Keratinocyte (primary cell): ENCODE measurements at regions not wholly inside any gene's neighbourhood (a gene's known extent, or its start where the extent isn't known, plus 50 kb on each side); places are given as distances from the start of the nearest gene placed in this dataset.

ENCODE experiments used
- DNase-seq: peaks from one replicate; pipeline ENCODE4 v3.0.0-alpha.2; 2011; ENCODE audit warnings: low read depth, missing footprints, low spot score
- FAIRE-seq: peaks from 2 replicates; lab custom pipeline; 2011; peaks lifted over from hg19 to GRCh38; lab: Jason Lieb, UNC
- H2AFZ ChIP-seq: 2 replicates; pipeline ENCODE4 v1.6.0; 2012; ENCODE audit warnings: low read length, control low read depth, inconsistent platforms; ENCODE audit not compliant: control insufficient read depth
- H3K27ac ChIP-seq: 2 replicates; pipeline ENCODE4 v1.5.1; 2011; ENCODE audit warnings: low read length; ENCODE audit not compliant: control insufficient read depth, insufficient read depth
- H3K27me3 ChIP-seq: 3 replicates; pipeline ENCODE4 v1.6.0; 2011; ENCODE audit warnings: low read length; ENCODE audit not compliant: control insufficient read depth, insufficient read depth; ENCODE audit errors: extremely low read depth
- H3K36me3 ChIP-seq, 2 experiments: 2 replicates in 1 of 2; 3 replicates in 1 of 2; pipeline ENCODE4 v1.5.1; 2011; ENCODE audit warnings: low read length in 2 of 2, mild to moderate bottlenecking in 1 of 2; ENCODE audit not compliant: control insufficient read depth in 2 of 2, insufficient read depth in 2 of 2; ENCODE audit errors: extremely low read depth in 1 of 2
- H3K4me1 ChIP-seq: 3 replicates; pipeline ENCODE4 v1.5.1; 2011; ENCODE audit warnings: low read length; ENCODE audit not compliant: control insufficient read depth, insufficient read depth; ENCODE audit errors: extremely low read depth
- H3K4me2 ChIP-seq: 3 replicates; pipeline ENCODE4 v1.6.0; 2011; ENCODE audit warnings: low read depth, low read length; ENCODE audit not compliant: control insufficient read depth, insufficient read depth; ENCODE audit errors: extremely low read depth
- H3K4me3 ChIP-seq, 3 experiments: fragments of 200-600 bp in 1 of 3; sonication (generic) in 1 of 3; 2 replicates in 2 of 3; 3 replicates in 1 of 3; pipeline ENCODE4 v1.5.1; 2011 to 2016; ENCODE audit warnings: low read length in 3 of 3, mild to moderate bottlenecking in 3 of 3, control low read depth in 2 of 3, inconsistent platforms in 1 of 3, low read depth in 1 of 3, mixed read lengths in 1 of 3, mixed run types in 1 of 3, moderate library complexity in 1 of 3; ENCODE audit not compliant: control insufficient read depth in 2 of 3, insufficient read depth in 2 of 3; ENCODE audit errors: extremely low read depth in 1 of 3
- H3K79me2 ChIP-seq: 2 replicates; pipeline ENCODE4 v1.6.0; 2012; ENCODE audit warnings: low read length; ENCODE audit not compliant: control insufficient read depth, insufficient read depth
- H3K9ac ChIP-seq: 3 replicates; pipeline ENCODE4 v1.6.0; 2011; ENCODE audit warnings: low read length; ENCODE audit not compliant: control insufficient read depth, insufficient read depth; ENCODE audit errors: extremely low read depth
- H3K9me1 ChIP-seq: 3 replicates; pipeline ENCODE4 v1.6.0; 2011; ENCODE audit warnings: low read length; ENCODE audit not compliant: control insufficient read depth, insufficient read depth; ENCODE audit errors: extremely low read depth
- H3K9me3 ChIP-seq: 2 replicates; pipeline ENCODE4 v1.5.1; 2012; ENCODE audit warnings: low read depth, low read length; ENCODE audit not compliant: control insufficient read depth
- H4K20me1 ChIP-seq: 3 replicates; pipeline ENCODE4 v1.6.0; 2011; ENCODE audit warnings: low read length; ENCODE audit not compliant: control insufficient read depth, insufficient read depth; ENCODE audit errors: extremely low read depth
- CTCF ChIP-seq, 3 experiments: IDR thresholded peaks in 1 of 3; conservative IDR thresholded peaks in 1 of 3; optimal IDR thresholded peaks in 1 of 3; 2 replicates in 2 of 3; 3 replicates in 1 of 3; pipeline versions ENCODE3 to v1.5.1; 2011; ENCODE audit warnings: low read length in 3 of 3, mild to moderate bottlenecking in 3 of 3, moderate library complexity in 2 of 3, control low read depth in 1 of 3, inconsistent platforms in 1 of 3; ENCODE audit not compliant: insufficient read depth in 2 of 3; ENCODE audit errors: extremely low read depth in 1 of 3
- EZH2 ChIP-seq: IDR thresholded peaks from one replicate; pipeline ENCODE4 v1.6.1; 2012; ENCODE audit warnings: inconsistent platforms, mild to moderate bottlenecking, low read length, moderate library complexity
- dilution Hi-C: fragments of 300-500 bp; cut with MboI; formaldehyde crosslinking; loops from one replicate; pipeline ENCODE4 v1.7.0; 2020; ENCODE audit warnings: low sequenced_read_pairs; ENCODE audit not compliant: extremely low pct_ligation_motif_present

- dilution Hi-C loops = no loop called here
- no peak overlapping the region for H2AFZ ChIP-seq
- DNase-seq = no peak
These were observed 70.3 kb upstream of the PRDX6 start for GRCh38 chr1:173406783-173407230.

GRCh38 chr1:173407846-173408245 lies 69.3 kb upstream of the PRDX6 start:
- H3K4me3 ChIP-seq = no peak overlapping the region
- peaks cover 14% of the 10 kb centered on the region for H3K4me1 ChIP-seq
- no peaks in the 10 kb centered on the region for H3K36me3 ChIP-seq
- H3K9ac ChIP-seq = no peak overlapping the region
- DNase-seq = no peak
- no peaks in the 10 kb centered on the region for H4K20me1 ChIP-seq
- FAIRE-seq = no peak
- dilution Hi-C loops = no loop called here
- TF ChIP-seq EZH2 (no peak), CTCF (optimal IDR thresholded peaks at IDR 0.05 in 1 of 3, IDR thresholded peaks at IDR 0.05 in 1 of 3, conservative IDR thresholded peaks at IDR 0.05 in 1 of 3; ENCODE audit: extremely low read depth in 1 of 3, insufficient read depth in 2 of 3, low read length in 3 of 3) (no peak)
- H3K27me3 ChIP-seq = no peaks in the 10 kb centered on the region
- H3K9me3 ChIP-seq = no peaks in the 10 kb centered on the region
- no peak overlapping the region for H3K4me2 ChIP-seq
- H3K79me2 ChIP-seq = no peaks in the 10 kb centered on the region
- no peak overlapping the region for H2AFZ ChIP-seq
- H3K27ac ChIP-seq = no peak overlapping the region
- no peaks in the 10 kb centered on the region for H3K9me1 ChIP-seq

More at GRCh38 chr1:173406783-173407230, 70.3 kb upstream of the PRDX6 start:
- Histone ChIP-seq H3K9ac (no peak overlapping the region), H3K36me3 (no peaks in the 10 kb centered on the region), H3K27ac (no peak overlapping the region), H3K4me2 (peak overlapping the region; percentile 23), H3K4me3 (no peak overlapping the region), H3K9me3 (no peaks in the 10 kb centered on the region), H3K27me3 (no peaks in the 10 kb centered on the region), H3K79me2 (no peaks in the 10 kb centered on the region), H3K4me1 (peaks cover 14% of the 10 kb centered on the region), H4K20me1 (no peaks in the 10 kb centered on the region), H3K9me1 (no peaks in the 10 kb centered on the region)
- no peak for TF ChIP-seq EZH2
- no peak for TF ChIP-seq CTCF (optimal IDR thresholded peaks at IDR 0.05 in 1 of 3, IDR thresholded peaks at IDR 0.05 in 1 of 3, conservative IDR thresholded peaks at IDR 0.05 in 1 of 3; ENCODE audit: extremely low read depth in 1 of 3, insufficient read depth in 2 of 3, low read length in 3 of 3)
- FAIRE-seq = no peak
